ENCODE measurements at regions not wholly inside any gene's neighbourhood (a gene's known extent, or its start where the extent isn't known, plus 50 kb on each side); places are given as distances from the start of the nearest gene placed in this dataset.

DNA sequence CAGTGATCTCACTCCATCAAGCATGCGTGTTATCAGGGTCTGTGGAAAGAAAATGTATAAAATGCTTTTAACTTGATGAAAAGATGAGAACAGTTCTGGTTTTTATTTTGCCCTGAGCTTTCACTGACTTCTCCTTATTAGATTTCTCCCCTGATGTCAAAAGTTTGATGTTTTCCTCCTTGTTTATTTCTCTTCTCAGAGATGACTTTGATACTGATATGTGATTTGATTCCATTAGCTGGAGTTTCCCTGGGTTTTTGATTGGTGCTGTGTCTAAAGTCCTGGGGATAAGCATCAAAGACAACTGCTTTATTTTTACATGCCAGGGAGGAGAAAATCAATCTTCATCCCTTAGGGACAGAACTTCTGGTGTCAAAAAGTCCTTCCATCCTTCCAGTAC lies 510.0 kb downstream of the KCTD16 start:
- no peaks in the 10 kb centered on the region for H3K9me3 ChIP-seq
- H3K36me3 ChIP-seq = no peaks in the 10 kb centered on the region
- TF ChIP-seq, protein P1, sequence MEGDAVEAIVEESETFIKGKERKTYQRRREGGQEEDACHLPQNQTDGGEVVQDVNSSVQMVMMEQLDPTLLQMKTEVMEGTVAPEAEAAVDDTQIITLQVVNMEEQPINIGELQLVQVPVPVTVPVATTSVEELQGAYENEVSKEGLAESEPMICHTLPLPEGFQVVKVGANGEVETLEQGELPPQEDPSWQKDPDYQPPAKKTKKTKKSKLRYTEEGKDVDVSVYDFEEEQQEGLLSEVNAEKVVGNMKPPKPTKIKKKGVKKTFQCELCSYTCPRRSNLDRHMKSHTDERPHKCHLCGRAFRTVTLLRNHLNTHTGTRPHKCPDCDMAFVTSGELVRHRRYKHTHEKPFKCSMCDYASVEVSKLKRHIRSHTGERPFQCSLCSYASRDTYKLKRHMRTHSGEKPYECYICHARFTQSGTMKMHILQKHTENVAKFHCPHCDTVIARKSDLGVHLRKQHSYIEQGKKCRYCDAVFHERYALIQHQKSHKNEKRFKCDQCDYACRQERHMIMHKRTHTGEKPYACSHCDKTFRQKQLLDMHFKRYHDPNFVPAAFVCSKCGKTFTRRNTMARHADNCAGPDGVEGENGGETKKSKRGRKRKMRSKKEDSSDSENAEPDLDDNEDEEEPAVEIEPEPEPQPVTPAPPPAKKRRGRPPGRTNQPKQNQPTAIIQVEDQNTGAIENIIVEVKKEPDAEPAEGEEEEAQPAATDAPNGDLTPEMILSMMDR (IDR thresholded peaks at IDR 0.05) = no peak
- no peak for DNase-seq (ENCODE audit: low spot score)
- H3K4me3 ChIP-seq = no peak overlapping the region
- no peak overlapping the region for H3K27ac ChIP-seq
- no peaks in the 10 kb centered on the region for H3K4me1 ChIP-seq
- no peaks in the 10 kb centered on the region for H3K27me3 ChIP-seq

DNA sequence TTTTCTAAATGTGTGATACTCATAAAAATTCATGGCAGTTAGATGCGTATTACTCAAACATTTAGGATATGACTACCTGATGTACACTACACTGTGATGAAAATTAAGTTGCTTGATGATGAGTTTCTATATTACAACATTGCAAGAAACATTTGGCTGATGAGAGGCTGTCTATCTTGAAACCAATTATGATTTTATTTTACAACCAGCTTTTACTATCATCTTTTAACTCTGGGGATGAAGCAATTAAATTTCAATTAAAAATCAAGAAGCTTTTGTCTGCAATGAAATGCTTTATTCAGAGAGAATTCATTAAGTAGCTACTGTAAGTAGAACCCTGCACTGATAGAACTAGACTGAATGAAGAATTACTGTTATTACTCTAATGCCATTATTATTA lies 500.4 kb downstream of the KCTD16 start:
- TF ChIP-seq, protein P1 (IDR thresholded peaks at IDR 0.05) = no peak
- Histone ChIP-seq H3K4me1 (no peaks in the 10 kb centered on the region), H3K36me3 (no peaks in the 10 kb centered on the region), H3K27me3 (no peaks in the 10 kb centered on the region), H3K9me3 (no peaks in the 10 kb centered on the region), H3K27ac (no peak overlapping the region), H3K4me3 (no peak overlapping the region)
- DNase-seq (ENCODE audit: low spot score) = no peak

DNA sequence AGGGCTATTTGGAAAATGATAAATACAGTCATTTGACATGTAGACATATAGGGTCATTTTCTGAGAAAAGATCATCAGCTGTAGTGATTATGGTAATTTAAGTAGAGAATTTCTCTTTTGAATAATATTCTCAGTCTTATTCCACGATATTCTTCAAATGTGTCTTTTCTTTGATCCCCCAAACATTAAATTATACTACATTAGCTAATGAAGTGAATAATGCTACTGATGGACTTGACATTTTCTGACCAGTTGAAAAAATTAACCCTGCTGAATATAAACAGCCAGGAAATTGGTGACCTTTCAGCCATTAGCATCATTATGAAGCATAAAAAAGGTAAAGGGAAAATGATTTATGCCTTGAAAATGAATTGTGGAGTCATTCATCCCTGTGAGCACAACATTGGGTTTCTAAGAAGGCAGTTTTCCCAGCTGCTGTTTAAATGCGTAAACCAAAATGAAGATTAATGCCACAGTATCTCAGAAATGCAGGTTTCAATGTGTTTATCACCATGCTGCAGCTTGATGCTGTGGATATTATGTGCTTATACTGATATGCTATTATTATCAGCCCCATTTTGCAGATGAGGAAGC lies 489.1 kb downstream of the KCTD16 start:
- DNase-seq (ENCODE audit: low spot score) = no peak
- Histone ChIP-seq H3K27me3 (no peaks in the 10 kb centered on the region), H3K4me1 (no peaks in the 10 kb centered on the region), H3K4me3 (no peak overlapping the region), H3K9me3 (no peaks in the 10 kb centered on the region), H3K36me3 (no peaks in the 10 kb centered on the region), H3K27ac (no peak overlapping the region)
- TF ChIP-seq, protein P1 (IDR thresholded peaks at IDR 0.05) = no peak

DNA sequence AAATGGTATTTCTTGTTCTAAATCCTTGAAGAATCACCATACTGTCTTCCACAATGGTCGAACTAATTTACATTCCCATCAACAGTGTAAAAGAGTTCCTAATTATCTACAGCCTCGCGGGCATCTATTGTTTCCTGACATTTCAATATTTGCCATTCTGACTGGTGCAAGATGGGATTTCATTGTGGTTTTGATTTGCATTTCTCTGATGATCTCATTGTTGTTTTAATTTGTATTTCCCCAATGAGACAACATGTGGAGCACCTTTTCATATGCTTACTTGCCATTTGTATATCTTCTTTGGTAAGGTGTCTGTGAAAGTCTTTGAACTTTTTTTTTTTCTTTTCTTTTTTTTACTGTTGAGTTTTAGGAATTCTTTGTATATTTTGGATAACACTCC lies 473.6 kb downstream of the KCTD16 start:
- Histone ChIP-seq H3K4me3 (no peak overlapping the region), H3K9me3 (no peaks in the 10 kb centered on the region), H3K27ac (no peak overlapping the region), H3K4me1 (no peaks in the 10 kb centered on the region), H3K27me3 (no peaks in the 10 kb centered on the region), H3K36me3 (no peaks in the 10 kb centered on the region)
- no peak for DNase-seq (ENCODE audit: low spot score)
- TF ChIP-seq, protein P1 (IDR thresholded peaks at IDR 0.05) = no peak

DNA sequence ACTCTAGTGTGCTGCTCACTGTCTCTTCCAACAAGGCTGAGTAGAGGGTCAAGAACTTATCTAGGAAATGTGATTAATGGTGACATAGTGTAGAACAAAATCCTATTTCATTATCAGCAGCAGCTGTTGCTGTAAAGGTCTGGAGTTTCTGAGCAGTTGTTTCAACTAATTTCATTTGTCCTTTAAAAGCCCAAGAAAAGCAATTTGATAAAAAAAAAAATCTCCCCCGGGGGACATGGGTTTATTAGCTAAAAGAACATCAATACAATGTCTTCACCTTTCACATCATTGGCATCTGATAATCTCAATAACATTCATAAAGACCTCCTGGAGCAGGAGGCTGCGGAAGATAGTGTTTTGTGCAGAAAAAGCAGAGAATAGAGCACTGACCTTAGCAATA lies 468.1 kb downstream of the KCTD16 start:
- DNase-seq (ENCODE audit: low spot score) = no peak
- Histone ChIP-seq H3K36me3 (no peaks in the 10 kb centered on the region), H3K4me1 (no peaks in the 10 kb centered on the region), H3K27ac (no peak overlapping the region), H3K27me3 (no peaks in the 10 kb centered on the region), H3K9me3 (peaks cover 0 to 30% of the 10 kb centered on the region in 2 donors), H3K4me3 (no peak overlapping the region)
- TF ChIP-seq, protein P1 (IDR thresholded peaks at IDR 0.05) = no peak

DNA sequence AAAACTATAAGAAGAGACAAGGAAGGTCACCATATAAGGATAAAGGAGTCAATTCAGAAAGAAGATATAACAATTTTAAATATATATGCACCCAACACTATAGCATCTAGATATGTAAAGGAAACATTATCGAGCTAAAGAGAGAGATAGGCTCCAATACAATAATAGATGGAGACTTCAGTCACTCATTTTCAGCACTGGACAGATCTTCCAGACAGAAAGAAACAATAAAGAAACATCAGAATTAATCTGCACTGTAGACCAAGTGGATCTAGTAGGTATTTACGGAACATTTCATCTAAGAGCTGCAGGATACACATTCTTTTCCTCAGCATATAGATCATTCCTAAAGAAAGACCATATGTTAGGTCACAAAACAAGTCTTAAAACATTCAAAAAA lies 463.5 kb downstream of the KCTD16 start:
- DNase-seq (ENCODE audit: low spot score) = no peak
- Histone ChIP-seq H3K9me3 (peaks cover 0 to 49% of the 10 kb centered on the region in 2 donors), H3K4me3 (no peak overlapping the region), H3K27ac (no peak overlapping the region), H3K27me3 (no peaks in the 10 kb centered on the region), H3K36me3 (no peaks in the 10 kb centered on the region), H3K4me1 (no peaks in the 10 kb centered on the region)
- TF ChIP-seq, protein P1 (IDR thresholded peaks at IDR 0.05) = no peak

All from right atrium auricular region (tissue), 2 donors.